Effector CD4-positive, alpha-beta T cell (primary cell): ENCODE measurements at regions not wholly inside any gene's neighbourhood (a gene's known extent, or its start where the extent isn't known, plus 50 kb on each side); places are given as distances from the start of the nearest gene placed in this dataset.
A peak's percentile ranks its signal among the peaks of the same experiment; 100 is the strongest.

ENCODE experiments used
- DNase-seq: peaks from one replicate; pipeline ENCODE4 v3.0.0-alpha.2; 2020

DNA sequence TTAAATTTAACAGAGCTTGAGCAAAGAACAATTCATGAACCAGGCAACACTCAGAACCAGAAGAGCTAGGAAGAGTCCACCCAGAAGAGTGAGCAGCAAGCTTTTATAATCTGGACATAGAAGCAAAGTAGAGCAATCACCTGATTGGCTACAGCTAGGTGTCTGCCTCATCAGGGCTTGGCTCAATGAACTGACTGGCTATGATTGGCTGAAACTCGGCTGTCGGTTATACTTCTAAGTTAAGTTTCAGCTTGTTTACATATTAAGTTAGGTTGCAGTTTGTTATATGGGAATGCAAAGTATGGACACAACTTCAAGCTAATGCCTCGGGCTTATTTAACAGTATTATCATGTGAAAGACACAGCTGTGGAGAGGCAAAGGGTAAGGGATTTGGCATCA, 63.2 kb upstream of the NABP1 start:
- DNase-seq = no peak

DNA sequence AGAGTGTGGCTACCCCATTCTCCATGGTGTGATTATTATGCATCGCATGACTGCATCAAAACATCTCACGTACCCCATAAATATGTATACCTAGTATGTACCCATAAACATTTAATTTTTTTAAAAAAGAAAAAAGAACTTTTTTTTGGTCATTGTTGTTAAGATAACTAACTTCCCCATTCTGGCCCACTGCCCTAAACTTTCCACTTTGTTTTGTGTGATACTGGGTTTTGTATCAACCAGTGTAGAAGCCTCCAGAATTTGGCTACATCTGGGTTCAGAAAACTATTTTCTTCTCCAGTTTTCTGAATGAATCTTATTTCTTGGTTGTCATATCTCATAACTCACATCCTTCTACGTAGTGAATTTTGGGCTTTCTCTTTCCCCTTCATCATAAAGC, 62.3 kb upstream of the NABP1 start:
- DNase-seq = no peak

- DNase-seq = peak; percentile 55
Observed at GRCh38 chr2:191617575-191617974, 60.4 kb upstream of the NABP1 start.

- no peak for DNase-seq
Observed at GRCh38 chr2:191618046-191618780, 59.7 kb upstream of the NABP1 start.

DNA sequence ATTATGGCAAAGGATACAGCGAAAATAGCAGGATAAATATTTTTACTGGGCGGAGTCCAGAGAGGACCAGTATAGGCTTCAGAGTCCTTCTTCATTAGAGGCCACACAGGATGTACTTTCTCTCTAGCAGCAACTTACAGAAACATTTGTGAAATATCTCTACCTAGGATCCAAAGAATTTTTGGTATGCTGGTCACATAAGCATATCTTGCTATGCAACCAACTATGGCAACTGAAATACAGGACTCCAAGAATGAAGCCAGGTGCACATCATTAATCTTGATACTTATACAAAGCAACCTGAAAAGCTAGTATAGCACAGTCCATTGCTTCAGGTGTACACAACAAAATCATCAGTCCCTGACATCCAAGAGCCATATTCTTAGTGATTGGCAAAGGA, 59.1 kb upstream of the NABP1 start:
- no peak for DNase-seq

GRCh38 chr2:191620144-191620543, 57.8 kb upstream of the NABP1 start:
- DNase-seq = no peak

GRCh38 chr2:191622374-191623320, 55.3 kb upstream of the NABP1 start:
- no peak for DNase-seq

- DNase-seq = peak; percentile 49
Observed at GRCh38 chr2:191625016-191625415, 52.9 kb upstream of the NABP1 start.

DNA sequence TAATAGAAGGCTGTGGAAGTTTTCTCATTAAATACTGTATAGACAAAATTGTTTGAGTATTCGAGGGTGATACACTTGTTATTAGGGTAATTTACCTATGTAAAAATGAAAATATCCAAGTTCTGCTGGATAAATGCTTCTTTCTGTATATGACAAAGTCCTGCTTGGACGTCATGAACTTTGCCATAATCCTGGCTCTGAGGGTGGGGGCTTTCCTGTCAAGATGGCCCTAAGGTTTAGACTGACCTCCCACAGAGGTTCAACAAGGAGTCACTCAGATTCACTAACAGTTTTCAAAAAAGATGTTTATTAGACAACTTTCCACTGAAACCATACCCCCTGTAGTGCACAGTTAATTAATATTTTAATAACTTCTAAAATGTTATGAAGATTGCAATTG, 52.5 kb upstream of the NABP1 start:
- no peak for DNase-seq

DNA sequence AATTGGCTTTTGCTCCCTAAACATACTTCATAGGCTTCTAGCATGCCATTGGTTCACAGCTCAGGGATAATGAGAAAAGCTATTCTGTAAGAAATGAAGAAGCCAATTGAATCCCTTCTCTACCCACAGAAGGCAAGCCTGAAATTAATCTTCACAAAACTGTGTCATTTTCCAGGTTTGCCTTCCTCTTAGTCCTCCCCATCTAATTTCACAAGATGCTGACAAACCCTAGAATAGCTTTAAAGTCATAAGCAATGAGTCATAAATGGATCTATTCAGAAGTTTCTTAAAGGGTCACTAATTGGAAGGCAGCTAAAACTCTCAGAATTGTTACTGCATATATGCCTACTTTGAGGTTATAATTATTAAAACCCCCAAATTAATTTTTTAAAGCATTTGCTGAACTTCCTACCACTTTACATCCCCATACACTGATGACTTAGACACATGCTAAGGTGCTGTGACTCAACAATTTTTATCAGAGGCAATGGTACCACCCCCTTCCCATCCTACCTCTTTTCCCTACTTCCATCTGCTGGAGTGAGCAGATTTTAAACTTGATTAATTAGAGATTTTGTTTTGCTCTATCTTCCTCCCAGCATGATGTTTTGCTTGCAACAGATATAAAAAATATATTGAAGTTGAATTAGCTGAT, 51.3 kb upstream of the NABP1 start:
- DNase-seq = no peak

DNA sequence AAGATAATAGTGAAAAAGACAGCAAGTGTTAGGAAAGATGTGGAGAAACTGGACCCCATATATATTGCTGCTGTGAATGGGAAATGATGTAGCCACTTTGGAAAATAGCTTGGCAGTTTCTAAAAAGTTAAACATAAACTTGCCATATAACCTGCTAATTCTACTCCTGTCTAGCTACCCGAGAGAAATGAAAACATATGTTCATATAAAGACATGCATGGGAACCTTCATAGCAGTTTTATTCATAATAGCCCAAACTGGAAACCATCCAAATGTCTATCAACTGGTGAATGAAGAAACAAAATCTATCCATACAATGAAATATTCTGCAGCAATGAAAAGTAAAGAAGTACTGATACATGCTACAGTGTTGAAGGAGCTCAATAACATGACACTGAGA, 50.4 kb upstream of the NABP1 start:
- DNase-seq = no peak
